GM20000 (cell line): ENCODE measurements at regions not wholly inside any gene's neighbourhood (a gene's known extent, or its start where the extent isn't known, plus 50 kb on each side); places are given as distances from the start of the nearest gene placed in this dataset.

Source experiments
- DNase-seq: peaks from one replicate; pipeline ENCODE4 v3.0.0; 2012; ENCODE audit warnings: low spot score
- CTCF ChIP-seq: IDR thresholded peaks from 2 replicates; pipeline ENCODE4 v1.5.1; 2012; ENCODE audit warnings: mild to moderate bottlenecking, control low read depth; ENCODE audit errors: extremely low read depth, missing control alignments

DNA sequence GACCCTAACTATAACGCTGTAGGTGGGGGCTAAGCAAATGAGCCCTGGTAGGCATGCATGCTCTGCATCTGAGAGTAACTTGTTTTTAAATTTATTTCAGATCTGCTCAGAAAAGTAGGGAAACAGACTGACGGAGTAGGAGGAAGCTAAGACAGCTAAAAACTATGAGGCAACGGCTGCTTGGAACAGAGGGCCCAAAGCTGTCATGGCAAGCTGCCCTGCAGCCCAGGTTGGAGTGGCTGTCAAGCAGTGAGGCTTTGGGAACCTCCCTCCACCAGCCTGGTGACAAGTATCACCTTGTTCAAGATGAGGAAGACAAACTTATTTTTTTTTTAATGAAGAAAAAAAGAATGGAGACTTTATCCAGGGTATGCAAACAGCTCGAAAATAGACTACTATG is 439.8 kb downstream of the NLGN4X start:
- no peak for TF ChIP-seq CTCF
- DNase-seq, result no peak

DNA sequence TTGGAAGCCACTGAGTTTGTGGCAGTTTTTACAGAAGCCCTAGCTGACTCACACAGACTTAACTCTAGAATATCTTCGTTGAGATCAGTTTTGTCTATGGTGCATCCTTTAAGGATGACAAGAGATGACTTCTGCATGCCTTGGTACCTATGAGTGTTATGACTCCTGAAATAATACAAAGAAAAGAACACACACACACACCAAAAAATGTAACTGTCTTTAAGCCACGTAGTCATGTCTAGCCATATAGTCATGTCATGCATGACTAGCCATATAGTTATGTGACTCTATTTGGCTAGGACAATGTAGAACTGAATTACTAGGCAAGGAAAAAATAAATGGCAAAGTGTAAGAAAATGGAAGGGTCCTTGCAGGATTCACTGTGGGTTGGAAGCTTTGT is 447.8 kb downstream of the NLGN4X start:
- no peak for DNase-seq
- TF ChIP-seq CTCF, result no peak

- TF ChIP-seq CTCF, result no peak
- DNase-seq, result no peak
Observed at GRCh38 chrX:5775846-5776430, 452.7 kb downstream of the NLGN4X start.

DNA sequence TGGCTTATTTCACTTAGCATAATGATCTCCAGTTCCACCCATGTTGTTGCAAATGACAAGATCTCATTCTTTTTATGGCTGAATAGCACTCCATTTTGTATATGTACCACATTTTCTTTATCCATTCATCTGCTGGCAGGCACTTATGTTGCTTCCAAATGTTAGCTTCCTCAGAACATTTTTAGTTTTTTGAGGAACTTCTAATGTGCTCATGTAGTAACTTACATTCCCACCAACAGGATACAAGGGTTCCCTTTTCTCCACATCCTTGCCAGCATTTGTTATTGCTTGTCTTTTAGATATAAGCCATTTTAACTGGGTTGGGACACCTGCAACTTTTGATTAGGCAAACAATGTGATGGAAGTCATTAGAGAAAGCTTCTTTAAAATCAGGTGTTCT is 454.2 kb downstream of the NLGN4X start:
- no peak for TF ChIP-seq CTCF
- no peak for DNase-seq

DNA sequence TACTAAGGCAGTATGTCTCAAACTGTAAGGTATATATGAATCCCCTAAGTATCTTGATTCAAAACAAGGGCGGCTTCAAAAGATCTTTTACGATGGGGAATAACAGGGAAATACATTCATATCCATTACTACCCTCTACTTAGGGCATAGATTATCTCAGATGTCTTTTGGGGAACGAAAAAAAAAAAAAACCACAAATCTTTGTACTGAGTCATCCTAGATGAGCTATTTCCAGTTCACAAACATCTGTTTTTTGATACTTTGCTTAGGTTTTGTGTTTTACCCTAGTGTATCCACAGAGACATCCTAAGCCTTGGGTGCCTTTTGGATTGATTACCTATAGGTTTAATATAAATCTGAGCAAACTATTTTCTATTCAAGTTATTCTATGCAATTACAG is 457.2 kb downstream of the NLGN4X start:
- DNase-seq, result no peak

GRCh38 chrX:5756616-5757015 is 472.1 kb downstream of the NLGN4X start:
- TF ChIP-seq CTCF, result no peak
- DNase-seq, result no peak

More for the DNA sequence above, 457.2 kb downstream of the NLGN4X start:
- no peak for TF ChIP-seq CTCF

- TF ChIP-seq CTCF, result no peak
- no peak for DNase-seq
Observed at GRCh38 chrX:5753291-5753690, 475.4 kb downstream of the NLGN4X start.

GRCh38 chrX:5752831-5753230 is 475.8 kb downstream of the NLGN4X start:
- TF ChIP-seq CTCF, result no peak
- no peak for DNase-seq
